HEK293 (cell line): ENCODE measurements at regions not wholly inside any gene's neighbourhood (a gene's known extent, or its start where the extent isn't known, plus 50 kb on each side); places are given as distances from the start of the nearest gene placed in this dataset.

Source experiments
- CTCF ChIP-seq: fragments of 450-650 bp; formaldehyde crosslinking; IDR thresholded peaks from 2 replicates; pipeline ENCODE4 v1.5.1; 2016; ENCODE audit warnings: missing biosample characterization, missing genetic modification characterization
- KLF1 ChIP-seq: fragments of 450-650 bp; formaldehyde crosslinking; IDR thresholded peaks from 2 replicates; pipeline ENCODE4 v1.5.1; 2016; ENCODE audit warnings: missing biosample characterization, missing genetic modification characterization
- PRDM6 ChIP-seq: fragments of 450-650 bp; formaldehyde crosslinking; IDR thresholded peaks from 2 replicates; pipeline ENCODE4 v1.5.1; 2017; ENCODE audit warnings: missing biosample characterization, missing genetic modification characterization
- SP7 ChIP-seq: fragments of 450-650 bp; formaldehyde crosslinking; IDR thresholded peaks from 2 replicates; pipeline ENCODE4 v1.5.1; 2016; ENCODE audit warnings: missing biosample characterization, missing genetic modification characterization
- TRIM28 ChIP-seq: IDR thresholded peaks from 2 replicates; pipeline ENCODE4 v1.6.1; 2011; ENCODE audit warnings: low read length, control low read depth, borderline replicate concordance
- YY1 ChIP-seq: fragments of 450-650 bp; formaldehyde crosslinking; IDR thresholded peaks from 2 replicates; pipeline ENCODE4 v1.5.1; 2018; ENCODE audit warnings: missing biosample characterization, missing genetic modification characterization
- ZNF529 ChIP-seq: fragments of 450-650 bp; formaldehyde crosslinking; IDR thresholded peaks from 2 replicates; pipeline ENCODE4 v1.5.1; 2017; ENCODE audit warnings: missing genetic modification characterization, missing biosample characterization; ENCODE audit not compliant: insufficient replicate concordance
- ZNF596 ChIP-seq: fragments of 450-650 bp; IDR thresholded peaks from 2 replicates; pipeline ENCODE4 v1.5.0; 2018; ENCODE audit warnings: missing biosample characterization, mild to moderate bottlenecking, missing genetic modification characterization, moderate library complexity
- ZNF747 ChIP-seq: fragments of 450-650 bp; formaldehyde crosslinking; IDR thresholded peaks from 2 replicates; pipeline ENCODE4 v1.5.1; 2016; ENCODE audit warnings: missing biosample characterization, missing genetic modification characterization
- TF ChIP-seq, protein P1 (sequence below): fragments of 450-650 bp; formaldehyde crosslinking; IDR thresholded peaks from 2 replicates; pipeline ENCODE4 v1.5.1; 2017; ENCODE audit warnings: missing biosample characterization, missing genetic modification characterization
- TF ChIP-seq, protein P2 (sequence below): fragments of 450-650 bp; formaldehyde crosslinking; IDR thresholded peaks from 2 replicates; pipeline ENCODE4 v1.5.1; 2016; ENCODE audit warnings: missing biosample characterization, missing genetic modification characterization

DNA sequence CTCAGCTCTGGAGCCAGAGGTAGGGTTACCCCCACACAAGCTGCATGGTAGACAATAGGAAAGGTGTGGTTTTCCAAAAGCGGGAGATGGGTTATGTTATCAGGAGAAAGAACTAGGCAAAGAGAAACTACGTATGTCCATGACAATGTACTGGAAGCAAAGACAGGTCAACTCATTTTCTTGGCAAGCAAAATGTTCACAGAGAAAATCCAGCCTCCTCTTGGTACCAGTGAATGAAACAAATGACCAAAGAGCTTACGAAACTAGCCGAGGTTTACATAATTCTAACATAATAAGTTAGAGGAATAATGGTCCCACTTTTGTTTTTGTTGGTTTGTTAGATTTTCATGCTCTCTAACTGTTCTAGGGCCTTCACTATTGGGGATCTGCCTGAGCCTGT lies 338.1 kb upstream of the TGFBR2 start:
- TF ChIP-seq YY1 (tag by site-specific recombination) = no peak
- no peak for TF ChIP-seq SP7 (tag by site-specific recombination)
- TF ChIP-seq CTCF = no peak
- TF ChIP-seq ZNF747 (tag by site-specific recombination) = no peak
- TF ChIP-seq PRDM6 = no peak
- no peak for TF ChIP-seq KLF1 (tag by site-specific recombination)
- no peak for TF ChIP-seq ZNF529 (tag by site-specific recombination)
- TF ChIP-seq, protein P1, sequence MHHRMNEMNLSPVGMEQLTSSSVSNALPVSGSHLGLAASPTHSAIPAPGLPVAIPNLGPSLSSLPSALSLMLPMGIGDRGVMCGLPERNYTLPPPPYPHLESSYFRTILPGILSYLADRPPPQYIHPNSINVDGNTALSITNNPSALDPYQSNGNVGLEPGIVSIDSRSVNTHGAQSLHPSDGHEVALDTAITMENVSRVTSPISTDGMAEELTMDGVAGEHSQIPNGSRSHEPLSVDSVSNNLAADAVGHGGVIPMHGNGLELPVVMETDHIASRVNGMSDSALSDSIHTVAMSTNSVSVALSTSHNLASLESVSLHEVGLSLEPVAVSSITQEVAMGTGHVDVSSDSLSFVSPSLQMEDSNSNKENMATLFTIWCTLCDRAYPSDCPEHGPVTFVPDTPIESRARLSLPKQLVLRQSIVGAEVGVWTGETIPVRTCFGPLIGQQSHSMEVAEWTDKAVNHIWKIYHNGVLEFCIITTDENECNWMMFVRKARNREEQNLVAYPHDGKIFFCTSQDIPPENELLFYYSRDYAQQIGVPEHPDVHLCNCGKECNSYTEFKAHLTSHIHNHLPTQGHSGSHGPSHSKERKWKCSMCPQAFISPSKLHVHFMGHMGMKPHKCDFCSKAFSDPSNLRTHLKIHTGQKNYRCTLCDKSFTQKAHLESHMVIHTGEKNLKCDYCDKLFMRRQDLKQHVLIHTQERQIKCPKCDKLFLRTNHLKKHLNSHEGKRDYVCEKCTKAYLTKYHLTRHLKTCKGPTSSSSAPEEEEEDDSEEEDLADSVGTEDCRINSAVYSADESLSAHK (tag by site-specific recombination) = no peak
- TF ChIP-seq, protein P2, sequence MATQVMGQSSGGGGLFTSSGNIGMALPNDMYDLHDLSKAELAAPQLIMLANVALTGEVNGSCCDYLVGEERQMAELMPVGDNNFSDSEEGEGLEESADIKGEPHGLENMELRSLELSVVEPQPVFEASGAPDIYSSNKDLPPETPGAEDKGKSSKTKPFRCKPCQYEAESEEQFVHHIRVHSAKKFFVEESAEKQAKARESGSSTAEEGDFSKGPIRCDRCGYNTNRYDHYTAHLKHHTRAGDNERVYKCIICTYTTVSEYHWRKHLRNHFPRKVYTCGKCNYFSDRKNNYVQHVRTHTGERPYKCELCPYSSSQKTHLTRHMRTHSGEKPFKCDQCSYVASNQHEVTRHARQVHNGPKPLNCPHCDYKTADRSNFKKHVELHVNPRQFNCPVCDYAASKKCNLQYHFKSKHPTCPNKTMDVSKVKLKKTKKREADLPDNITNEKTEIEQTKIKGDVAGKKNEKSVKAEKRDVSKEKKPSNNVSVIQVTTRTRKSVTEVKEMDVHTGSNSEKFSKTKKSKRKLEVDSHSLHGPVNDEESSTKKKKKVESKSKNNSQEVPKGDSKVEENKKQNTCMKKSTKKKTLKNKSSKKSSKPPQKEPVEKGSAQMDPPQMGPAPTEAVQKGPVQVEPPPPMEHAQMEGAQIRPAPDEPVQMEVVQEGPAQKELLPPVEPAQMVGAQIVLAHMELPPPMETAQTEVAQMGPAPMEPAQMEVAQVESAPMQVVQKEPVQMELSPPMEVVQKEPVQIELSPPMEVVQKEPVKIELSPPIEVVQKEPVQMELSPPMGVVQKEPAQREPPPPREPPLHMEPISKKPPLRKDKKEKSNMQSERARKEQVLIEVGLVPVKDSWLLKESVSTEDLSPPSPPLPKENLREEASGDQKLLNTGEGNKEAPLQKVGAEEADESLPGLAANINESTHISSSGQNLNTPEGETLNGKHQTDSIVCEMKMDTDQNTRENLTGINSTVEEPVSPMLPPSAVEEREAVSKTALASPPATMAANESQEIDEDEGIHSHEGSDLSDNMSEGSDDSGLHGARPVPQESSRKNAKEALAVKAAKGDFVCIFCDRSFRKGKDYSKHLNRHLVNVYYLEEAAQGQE (tag by site-specific recombination) = no peak
- TF ChIP-seq TRIM28 = no peak
- no peak for TF ChIP-seq ZNF596 (tag by site-specific recombination)
